Adrenal gland (tissue), 9 donors: ENCODE measurements at regions not wholly inside any gene's neighbourhood (a gene's known extent, or its start where the extent isn't known, plus 50 kb on each side); places are given as distances from the start of the nearest gene placed in this dataset.

Source experiments
- DNase-seq, 7 donors: peaks; one replicate each; pipeline ENCODE4 v3.0.0-alpha.2; 2019 to 2020
- H3K27ac ChIP-seq, 5 donors: fragments of 200-600 bp; sonication (generic) in 4 of 5; 1 replicate in 3 of 5; 2 replicates in 2 of 5; pipeline versions ENCODE4 v1.5.1 to v1.8.0; 2016 to 2020; ENCODE audit warnings: mild to moderate bottlenecking in 1 of 5
- H3K27me3 ChIP-seq: fragments of 200-600 bp; 2 replicates; pipeline ENCODE4 v1.8.0; 2021
- H3K36me3 ChIP-seq, 2 donors: fragments of 200-600 bp; replicated peaks in 1 of 2; 1 replicate in 1 of 2; 2 replicates in 1 of 2; pipeline versions ENCODE4 v1.5.1 to v1.8.0; 2018 to 2022
- H3K4me1 ChIP-seq, 2 donors: fragments of 200-600 bp; replicated peaks in 1 of 2; 1 replicate in 1 of 2; 2 replicates in 1 of 2; pipeline versions ENCODE4 v1.5.1 to v1.8.0; 2018 to 2021
- H3K4me3 ChIP-seq, 4 donors: fragments of 200-600 bp; sonication (generic) in 3 of 4; one replicate each; pipeline ENCODE4 v1.5.1; 2016 to 2018
- H3K9me3 ChIP-seq, 3 donors: fragments of 200-600 bp; sonication (generic) in 1 of 3; replicated peaks in 1 of 3; 1 replicate in 2 of 3; 2 replicates in 1 of 3; pipeline versions ENCODE4 v1.5.1 to v1.8.0; 2016 to 2021
- POLR2A ChIP-seq, 2 donors: fragments of 450-650 bp; IDR thresholded peaks; one replicate each; pipeline ENCODE4 v1.6.1; 2017; ENCODE audit warnings: antibody characterized with exemption in 2 of 2, mild to moderate bottlenecking in 2 of 2, moderate library complexity in 1 of 2
- WGBS, 4 donors: extraction: QIAGEN DNeasy Blood & Tissue Kit in 2 of 4; methylation state at CpG; one replicate each; pipeline versions ENCODE4 v1.1.5 to v1.1.7; 2013 to 2017; 5-methylcytosine and 5-hydroxymethylcytosine counted together
- intact Hi-C, 2 donors: fragments of 100-400 bp; cut with DNase I; formaldehyde crosslinking; loops; one replicate each; pipeline versions ENCODE4 v1.14.1 to v1.15.0; 2022 to 2023
- TF ChIP-seq, protein P1 (sequence below), 6 experiments: fragments of 450-650 bp in 4 of 6; fragments of 200-600 bp in 2 of 6; sonication (generic) in 1 of 6; IDR thresholded peaks; 1 replicate in 5 of 6; 2 replicates in 1 of 6; pipeline versions ENCODE4 v1.5.1 to v1.8.0; 2016 to 2021; ENCODE audit warnings: antibody characterized with exemption in 6 of 6, mild to moderate bottlenecking in 2 of 6, moderate library complexity in 1 of 6
- donor health status: healthy with polysubstance abuse.
- donor health status: Bipolar disorder and iron deficiency.
- donor health status: DM: yes; HTN: yes; CAD: no.
- donor health status: DM: no; HTN: no; CAD: no.
- donor health status: DM: no; HTN: no; CAD: no.

DNA sequence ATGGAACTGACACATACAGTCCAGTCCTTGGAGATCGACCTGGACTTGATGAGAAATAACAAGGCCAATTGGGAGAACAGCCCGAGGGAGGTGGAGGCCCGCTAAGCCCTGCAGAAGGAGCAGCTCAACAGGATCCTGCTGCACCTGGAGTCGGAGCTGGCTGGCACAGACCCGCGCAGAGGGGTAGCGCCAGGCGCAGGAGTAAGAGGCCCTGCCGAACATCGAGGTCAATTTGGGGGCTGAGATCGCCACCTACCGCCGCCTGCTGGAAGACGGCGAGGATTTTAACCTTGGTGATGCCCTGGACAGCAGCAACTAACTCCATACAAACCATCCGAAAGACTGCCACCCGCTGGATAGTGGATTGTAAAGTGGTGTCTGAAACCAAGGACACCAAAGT is 1610.1 kb upstream of the ACO1 start:
- no peak for TF ChIP-seq POLR2A (IDR thresholded peaks at IDR 0.05)
- TF ChIP-seq, protein P1, sequence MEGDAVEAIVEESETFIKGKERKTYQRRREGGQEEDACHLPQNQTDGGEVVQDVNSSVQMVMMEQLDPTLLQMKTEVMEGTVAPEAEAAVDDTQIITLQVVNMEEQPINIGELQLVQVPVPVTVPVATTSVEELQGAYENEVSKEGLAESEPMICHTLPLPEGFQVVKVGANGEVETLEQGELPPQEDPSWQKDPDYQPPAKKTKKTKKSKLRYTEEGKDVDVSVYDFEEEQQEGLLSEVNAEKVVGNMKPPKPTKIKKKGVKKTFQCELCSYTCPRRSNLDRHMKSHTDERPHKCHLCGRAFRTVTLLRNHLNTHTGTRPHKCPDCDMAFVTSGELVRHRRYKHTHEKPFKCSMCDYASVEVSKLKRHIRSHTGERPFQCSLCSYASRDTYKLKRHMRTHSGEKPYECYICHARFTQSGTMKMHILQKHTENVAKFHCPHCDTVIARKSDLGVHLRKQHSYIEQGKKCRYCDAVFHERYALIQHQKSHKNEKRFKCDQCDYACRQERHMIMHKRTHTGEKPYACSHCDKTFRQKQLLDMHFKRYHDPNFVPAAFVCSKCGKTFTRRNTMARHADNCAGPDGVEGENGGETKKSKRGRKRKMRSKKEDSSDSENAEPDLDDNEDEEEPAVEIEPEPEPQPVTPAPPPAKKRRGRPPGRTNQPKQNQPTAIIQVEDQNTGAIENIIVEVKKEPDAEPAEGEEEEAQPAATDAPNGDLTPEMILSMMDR (IDR thresholded peaks at IDR 0.05): no peak
- no peaks in the 10 kb centered on the region for H3K27me3 ChIP-seq
- 65 to 72% (median 67%) methylated on average over 17 of the region's 17 CpGs for WGBS, 4 donors
- no peak for DNase-seq
- no peaks in the 10 kb centered on the region for H3K4me1 ChIP-seq
- no peak overlapping the region for H3K4me3 ChIP-seq
- H3K9me3 ChIP-seq: no peaks in the 10 kb centered on the region
- intact Hi-C loops: no loop called here
- no peak overlapping the region for H3K27ac ChIP-seq
- H3K36me3 ChIP-seq: no peaks in the 10 kb centered on the region

DNA sequence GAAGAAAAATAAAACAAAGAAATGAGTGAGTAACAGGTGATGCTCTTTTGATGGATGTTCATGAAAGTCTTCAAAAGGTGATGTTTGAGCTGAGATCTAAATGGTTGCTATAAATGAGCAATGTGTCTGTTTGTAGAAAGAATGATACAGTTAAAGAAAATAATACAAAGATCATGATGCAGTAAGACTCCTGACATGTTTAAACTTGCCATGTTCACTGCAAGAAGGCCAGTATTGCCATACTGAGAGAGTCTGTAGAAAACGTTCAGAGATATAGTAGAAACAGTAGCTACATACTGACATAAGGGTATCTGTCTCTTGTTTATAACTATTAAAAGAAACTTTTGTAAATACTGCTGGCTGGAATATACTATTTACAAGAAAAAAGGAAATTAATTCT is 1609.2 kb upstream of the ACO1 start:
- Histone ChIP-seq H3K4me3 (no peak overlapping the region), H3K27me3 (no peaks in the 10 kb centered on the region), H3K4me1 (no peaks in the 10 kb centered on the region), H3K27ac (no peak overlapping the region), H3K9me3 (no peaks in the 10 kb centered on the region), H3K36me3 (no peaks in the 10 kb centered on the region)
- intact Hi-C loops: no loop called here
- TF ChIP-seq, protein P1 (IDR thresholded peaks at IDR 0.05): no peak
- TF ChIP-seq POLR2A (IDR thresholded peaks at IDR 0.05): no peak
- DNase-seq: no peak
- WGBS, 4 donors: 15 to 28% (median 21%) methylated on average over 1 of the region's 1 CpG

DNA sequence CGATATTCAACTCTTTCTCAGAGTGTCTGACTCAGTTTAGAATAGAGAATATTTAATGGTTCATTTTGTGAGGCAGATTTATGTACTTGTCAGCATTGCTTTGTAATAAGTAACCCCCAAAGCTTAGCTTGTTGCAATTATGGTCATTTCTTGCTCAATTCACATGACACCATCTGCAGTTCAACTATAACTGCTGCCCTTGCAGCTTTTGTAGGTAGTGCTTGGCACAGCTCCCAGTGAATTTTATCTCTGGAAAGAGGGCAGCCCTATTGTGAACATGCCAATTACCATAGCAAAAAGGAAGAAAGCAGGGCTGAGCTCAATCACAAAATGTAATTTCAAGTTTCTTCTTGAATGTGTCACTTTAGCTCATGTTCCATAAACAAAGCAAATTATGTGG is 1587.7 kb upstream of the ACO1 start:
- DNase-seq: no peak
- Histone ChIP-seq H3K4me3 (no peak overlapping the region), H3K27ac (no peak overlapping the region), H3K9me3 (no peaks in the 10 kb centered on the region), H3K27me3 (no peaks in the 10 kb centered on the region), H3K36me3 (no peaks in the 10 kb centered on the region), H3K4me1 (no peaks in the 10 kb centered on the region)
- TF ChIP-seq POLR2A (IDR thresholded peaks at IDR 0.05): no peak
- TF ChIP-seq, protein P1 (IDR thresholded peaks at IDR 0.05): no peak
- intact Hi-C loops: no loop called here
- WGBS, 4 donors: 80 to 88% (median 81%) methylated on average over 1 of the region's 1 CpG

DNA sequence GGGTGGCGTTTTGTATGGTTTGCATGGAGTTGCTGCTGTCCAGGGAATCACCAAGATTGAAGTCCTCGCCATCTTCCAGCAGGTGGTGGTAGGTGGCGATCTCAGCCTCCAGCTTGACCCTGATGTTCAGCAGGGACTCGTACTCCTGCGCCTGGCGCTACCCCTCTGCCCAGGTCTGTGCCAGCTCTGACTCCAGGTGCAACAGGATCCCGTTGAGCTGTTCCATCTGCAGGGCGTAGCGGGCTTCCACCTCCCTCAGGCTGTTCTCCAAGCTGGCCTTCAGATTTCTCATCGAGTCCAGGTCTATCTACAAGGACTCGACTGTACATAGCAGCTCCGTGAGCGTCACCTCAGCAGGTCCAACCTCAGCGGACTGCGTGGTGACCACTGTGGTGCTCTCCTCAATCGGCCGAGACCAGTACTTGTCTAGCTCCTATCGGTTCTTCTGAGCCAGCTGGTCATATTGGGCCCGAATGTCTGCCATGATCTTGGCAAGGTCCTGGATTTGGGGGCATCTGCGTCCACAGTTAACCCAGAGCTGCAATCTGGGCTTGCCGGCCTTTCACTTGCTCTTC is 1584.8 kb upstream of the ACO1 start:
- H3K4me3 ChIP-seq: no peak overlapping the region
- H3K4me1 ChIP-seq: no peaks in the 10 kb centered on the region
- no peaks in the 10 kb centered on the region for H3K9me3 ChIP-seq
- TF ChIP-seq, protein P1 (IDR thresholded peaks at IDR 0.05): no peak
- WGBS, 4 donors: 83 to 91% (median 88%) methylated on average over 15 to 21 of the region's 21 CpGs
- no peak for DNase-seq
- H3K36me3 ChIP-seq: no peaks in the 10 kb centered on the region
- intact Hi-C loops: no loop called here
- no peak overlapping the region for H3K27ac ChIP-seq
- no peaks in the 10 kb centered on the region for H3K27me3 ChIP-seq
